ENCODE measurements at regions not wholly inside any gene's neighbourhood (a gene's known extent, or its start where the extent isn't known, plus 50 kb on each side); places are given as distances from the start of the nearest gene placed in this dataset.
"Not testable (repeated sequence)": the region's sequence is repeated elsewhere in the genome, so short reads cannot be mapped to it uniquely, and the experiment has no call there.

- H3K9me3 ChIP-seq (replicated peaks in 1 of 2; ENCODE audit: control insufficient read depth in 1 of 2, insufficient read depth in 1 of 2, low read length in 2 of 2), result no peaks in the 10 kb centered on the region
- no peak overlapping the region for H3K9ac ChIP-seq (ENCODE audit: insufficient read depth, low read length, poor library complexity, severe bottlenecking)
- WGBS (ENCODE audit: insufficient coverage), result 100% methylated on average over 6 of the region's 9 CpGs
- H3K36me3 ChIP-seq (replicated peaks in 1 of 2; ENCODE audit: control insufficient read depth in 1 of 2, insufficient read depth in 2 of 2, low read length in 2 of 2), result no peaks in the 10 kb centered on the region
- no peak overlapping the region for H3K27ac ChIP-seq (ENCODE audit: low read depth in 1 of 2, low read length in 2 of 2)
- no peak overlapping the region for H2AFZ ChIP-seq (ENCODE audit: insufficient read depth, low read depth, low read length, poor library complexity, severe bottlenecking)
- Mint-ChIP-seq H3K27ac (no peak overlapping the region), H3K4me1 (peaks cover 3% of the 10 kb centered on the region), H3K9me3 (peaks cover 0 to 2% (median 0%) of the 10 kb centered on the region in 7 donors), H3K36me3 (no peaks in the 10 kb centered on the region), H3K4me3 (no peak overlapping the region), H3K27me3 (ENCODE audit: low read depth in 3 of 3) (peaks cover 0 to 2% (median 0%) of the 10 kb centered on the region in 3 donors)
- H4K20me1 ChIP-seq (ENCODE audit: insufficient read depth, low read length), result no peaks in the 10 kb centered on the region
- intact Hi-C loops (cut with micrococcal nuclease), result no loop called here
- no peaks in the 10 kb centered on the region for H3K4me1 ChIP-seq (ENCODE audit: control insufficient read depth in 1 of 2, insufficient read depth in 2 of 2, low read length in 2 of 2)
- TF ChIP-seq CTCF (IDR thresholded peaks at IDR 0.05), result no peak
- H3K4me3 ChIP-seq (replicated peaks in 1 of 3; ENCODE audit: low read depth in 2 of 3, low read length in 3 of 3), result no peak overlapping the region
- no peaks in the 10 kb centered on the region for H3K27me3 ChIP-seq (ENCODE audit: control insufficient read depth in 2 of 2, insufficient read depth in 2 of 2, low read length in 2 of 2)
- no peaks in the 10 kb centered on the region for H3K79me2 ChIP-seq (ENCODE audit: insufficient read depth, low read length)
- no peak overlapping the region for H3K4me2 ChIP-seq (replicated peaks; ENCODE audit: extremely low read depth, low read length, poor library complexity, severe bottlenecking)
- no peak for DNase-seq
These were observed 60.1 kb downstream of the MAP10 start for GRCh38 chr1:232865102-232865931.

GRCh38 chr1:232868793-232869491, 63.7 kb downstream of the MAP10 start:
- Mint-ChIP-seq H3K27ac (no peak overlapping the region), H3K4me1 (peaks cover 3% of the 10 kb centered on the region), H3K9me3 (peaks cover 0 to 5% (median 0%) of the 10 kb centered on the region in 7 donors), H3K27me3 (ENCODE audit: low read depth in 3 of 3) (peaks cover 0 to 2% (median 0%) of the 10 kb centered on the region in 3 donors), H3K4me3 (no peak overlapping the region), H3K36me3 (no peaks in the 10 kb centered on the region)
- Histone ChIP-seq H3K27me3 (ENCODE audit: control insufficient read depth in 2 of 2, insufficient read depth in 2 of 2, low read length in 2 of 2) (no peaks in the 10 kb centered on the region), H3K9me3 (replicated peaks in 1 of 2; ENCODE audit: control insufficient read depth in 1 of 2, insufficient read depth in 1 of 2, low read length in 2 of 2) (no peaks in the 10 kb centered on the region), H3K27ac (ENCODE audit: low read depth in 1 of 2, low read length in 2 of 2) (no peak overlapping the region), H3K9ac (ENCODE audit: insufficient read depth, low read length, poor library complexity, severe bottlenecking) (no peak overlapping the region), H3K36me3 (replicated peaks in 1 of 2; ENCODE audit: control insufficient read depth in 1 of 2, insufficient read depth in 2 of 2, low read length in 2 of 2) (no peaks in the 10 kb centered on the region), H3K79me2 (ENCODE audit: insufficient read depth, low read length) (no peaks in the 10 kb centered on the region), H4K20me1 (ENCODE audit: insufficient read depth, low read length) (no peaks in the 10 kb centered on the region), H3K4me2 (replicated peaks; ENCODE audit: extremely low read depth, low read length, poor library complexity, severe bottlenecking) (no peak overlapping the region), H3K4me3 (replicated peaks in 1 of 3; ENCODE audit: low read depth in 2 of 3, low read length in 3 of 3) (no peak overlapping the region), H3K4me1 (ENCODE audit: control insufficient read depth in 1 of 2, insufficient read depth in 2 of 2, low read length in 2 of 2) (no peaks in the 10 kb centered on the region), H2AFZ (ENCODE audit: insufficient read depth, low read depth, low read length, poor library complexity, severe bottlenecking) (no peak overlapping the region)
- intact Hi-C loops (cut with micrococcal nuclease), result no loop called here
- DNase-seq, result no peak
- no peak for TF ChIP-seq CTCF (IDR thresholded peaks at IDR 0.05)
- 80% methylated on average over 2 of the region's 6 CpGs for WGBS (ENCODE audit: insufficient coverage)

GRCh38 chr1:232871291-232871969, 66.2 kb downstream of the MAP10 start:
- DNase-seq; H3K9me3 Mint-ChIP-seq; H3K4me2 ChIP-seq (replicated peaks; ENCODE audit: extremely low read depth, low read length, poor library complexity, severe bottlenecking); H3K79me2 ChIP-seq (ENCODE audit: insufficient read depth, low read length); H2AFZ ChIP-seq (ENCODE audit: insufficient read depth, low read depth, low read length, poor library complexity, severe bottlenecking); H3K27ac ChIP-seq (ENCODE audit: low read depth in 1 of 2, low read length in 2 of 2); H3K4me1 ChIP-seq (ENCODE audit: control insufficient read depth in 1 of 2, insufficient read depth in 2 of 2, low read length in 2 of 2); H3K4me3 ChIP-seq (replicated peaks in 1 of 3; ENCODE audit: low read depth in 2 of 3, low read length in 3 of 3); H3K27me3 Mint-ChIP-seq (ENCODE audit: low read depth in 3 of 3); H3K4me1 Mint-ChIP-seq; H3K9ac ChIP-seq (ENCODE audit: insufficient read depth, low read length, poor library complexity, severe bottlenecking); H3K27ac Mint-ChIP-seq; H3K4me3 Mint-ChIP-seq; H3K27me3 ChIP-seq (ENCODE audit: control insufficient read depth in 2 of 2, insufficient read depth in 2 of 2, low read length in 2 of 2); H3K36me3 Mint-ChIP-seq; H3K36me3 ChIP-seq (replicated peaks in 1 of 2; ENCODE audit: control insufficient read depth in 1 of 2, insufficient read depth in 2 of 2, low read length in 2 of 2); H4K20me1 ChIP-seq (ENCODE audit: insufficient read depth, low read length); intact Hi-C loops (cut with micrococcal nuclease); H3K9me3 ChIP-seq (replicated peaks in 1 of 2; ENCODE audit: control insufficient read depth in 1 of 2, insufficient read depth in 1 of 2, low read length in 2 of 2): not testable (repeated sequence)
- WGBS (ENCODE audit: insufficient coverage), result 91% methylated on average over 9 of the region's 34 CpGs

All from CD14-positive monocyte (primary cell).